GM12892 (cell line): ENCODE measurements at regions not wholly inside any gene's neighbourhood (a gene's known extent, or its start where the extent isn't known, plus 50 kb on each side); places are given as distances from the start of the nearest gene placed in this dataset.

Experiments
- POLR2A ChIP-seq: IDR thresholded peaks from 2 replicates; pipeline ENCODE4 v1.6.1; 2011; ENCODE audit warnings: low read depth, low read length, control low read depth
- POLR2AphosphoS5 ChIP-seq: IDR thresholded peaks from 2 replicates; pipeline ENCODE4 v1.6.1; 2011; ENCODE audit warnings: low read depth, low read length, control low read depth
- TAF1 ChIP-seq: IDR thresholded peaks from 2 replicates; pipeline ENCODE4 v1.6.1; 2011; ENCODE audit warnings: low read depth, mild to moderate bottlenecking, control low read depth, low read length, borderline replicate concordance

GRCh38 chr3:117104792-117105191 lies 395.2 kb downstream of the TUSC7 start:
- TF ChIP-seq TAF1 (no peak), POLR2AphosphoS5 (no peak), POLR2A (no peak)
